H9 (cell line): ENCODE measurements at regions not wholly inside any gene's neighbourhood (a gene's known extent, or its start where the extent isn't known, plus 50 kb on each side); places are given as distances from the start of the nearest gene placed in this dataset.

ENCODE experiments used
- DNase-seq: peaks from one replicate; pipeline ENCODE4 v3.0.0-alpha.2; 2017
- H2AFZ ChIP-seq: one replicate; pipeline ENCODE4 v1.6.1; 2013; ENCODE audit warnings: mild to moderate bottlenecking, low read length, control low read depth, moderate library complexity
- H2AK5ac ChIP-seq: 2 replicates; pipeline ENCODE4 v1.6.1; 2013; ENCODE audit warnings: low read length, control low read depth, mixed read lengths; ENCODE audit not compliant: insufficient read length
- H2BK120ac ChIP-seq: one replicate; pipeline ENCODE4 v1.6.1; 2013; ENCODE audit warnings: low read depth, mild to moderate bottlenecking, low read length, control low read depth, inconsistent platforms; ENCODE audit not compliant: poor library complexity, severe bottlenecking
- H2BK12ac ChIP-seq: 2 replicates; pipeline ENCODE4 v1.6.1; 2013; ENCODE audit warnings: low read length, control low read depth, mixed read lengths, low read depth; ENCODE audit not compliant: insufficient read length
- H2BK15ac ChIP-seq: 2 replicates; pipeline ENCODE4 v1.6.1; 2013; ENCODE audit warnings: low read depth, low read length, control low read depth
- H2BK20ac ChIP-seq: one replicate; pipeline ENCODE4 v1.6.1; 2013; ENCODE audit warnings: low read depth, mild to moderate bottlenecking, low read length, control low read depth, inconsistent platforms; ENCODE audit not compliant: poor library complexity, severe bottlenecking
- H2BK5ac ChIP-seq: 2 replicates; pipeline ENCODE4 v1.6.1; 2013; ENCODE audit warnings: low read length, control low read depth, mixed read lengths; ENCODE audit not compliant: insufficient read length
- H3K14ac ChIP-seq: 2 replicates; pipeline ENCODE4 v1.6.1; 2013; ENCODE audit warnings: low read length, control low read depth; ENCODE audit not compliant: insufficient read depth
- H3K18ac ChIP-seq: 2 replicates; pipeline ENCODE4 v1.6.1; 2013; ENCODE audit warnings: low read depth, mild to moderate bottlenecking, mixed read lengths, low read length, control low read depth; ENCODE audit not compliant: insufficient read length
- H3K23ac ChIP-seq: 2 replicates; pipeline ENCODE4 v1.6.1; 2013; ENCODE audit warnings: low read length, control low read depth, mixed read lengths, low read depth; ENCODE audit not compliant: insufficient read length
- H3K23me2 ChIP-seq: 2 replicates; pipeline ENCODE4 v1.6.1; 2013; ENCODE audit warnings: low read depth, mild to moderate bottlenecking, mixed read lengths, low read length, control low read depth; ENCODE audit not compliant: insufficient read length, poor library complexity, severe bottlenecking
- H3K27ac ChIP-seq: 2 replicates; pipeline ENCODE4 v1.5.1; 2013; ENCODE audit warnings: low read length, control low read depth, mixed read lengths, low read depth; ENCODE audit not compliant: insufficient read length
- H3K27me3 ChIP-seq: 2 replicates; pipeline ENCODE4 v1.6.1; 2013; ENCODE audit warnings: low read length, control low read depth, inconsistent platforms; ENCODE audit not compliant: insufficient read depth
- H3K4ac ChIP-seq: 2 replicates; pipeline ENCODE4 v1.6.1; 2013; ENCODE audit warnings: low read depth, mild to moderate bottlenecking, control low read depth, inconsistent platforms, low read length, moderate library complexity
- H3K4me1 ChIP-seq: 2 replicates; pipeline ENCODE4 v1.6.1; 2013; ENCODE audit warnings: low read length, control low read depth, inconsistent platforms; ENCODE audit not compliant: insufficient read depth
- H3K4me2 ChIP-seq: 2 replicates; pipeline ENCODE4 v1.6.1; 2013; ENCODE audit warnings: low read length, control low read depth, mixed read lengths; ENCODE audit not compliant: insufficient read length, insufficient read depth
- H3K56ac ChIP-seq: 2 replicates; pipeline ENCODE4 v1.6.1; 2013; ENCODE audit warnings: low read depth, mild to moderate bottlenecking, mixed read lengths, low read length, control low read depth; ENCODE audit not compliant: insufficient read length
- H3K79me1 ChIP-seq: 2 replicates; pipeline ENCODE4 v1.6.1; 2013; ENCODE audit warnings: low read depth, mild to moderate bottlenecking, moderate library complexity, low read length, control low read depth, inconsistent platforms; ENCODE audit not compliant: insufficient read depth, poor library complexity, severe bottlenecking
- H3K79me2 ChIP-seq: 2 replicates; pipeline ENCODE4 v1.6.1; 2013; ENCODE audit warnings: low read length, control low read depth, inconsistent platforms; ENCODE audit not compliant: insufficient read depth
- H3K9ac ChIP-seq: 2 replicates; pipeline ENCODE4 v1.6.1; 2013; ENCODE audit warnings: low read length, control low read depth, mixed read lengths; ENCODE audit not compliant: insufficient read length; ENCODE audit errors: extremely low read depth
- H3K9me3 ChIP-seq: one replicate; pipeline ENCODE4 v1.6.1; 2013; ENCODE audit warnings: low read depth, low read length, inconsistent platforms; ENCODE audit not compliant: control insufficient read depth
- H3T11ph ChIP-seq: one replicate; pipeline ENCODE4 v1.6.1; 2013; ENCODE audit warnings: mild to moderate bottlenecking, low read length, control low read depth, inconsistent platforms
- H4K20me1 ChIP-seq: one replicate; pipeline ENCODE4 v1.6.1; 2013; ENCODE audit not compliant: control insufficient read depth, insufficient read length, insufficient read depth
- H4K5ac ChIP-seq: 2 replicates; pipeline ENCODE4 v1.6.1; 2013; ENCODE audit warnings: low read depth, mild to moderate bottlenecking, mixed read lengths, low read length, control low read depth; ENCODE audit not compliant: insufficient read length
- H4K8ac ChIP-seq: replicated peaks from 2 replicates; pipeline ENCODE4 v1.6.1; 2013; ENCODE audit warnings: low read length, control low read depth, mixed read lengths, low read depth; ENCODE audit not compliant: insufficient read length
- H4K91ac ChIP-seq: 2 replicates; pipeline ENCODE4 v1.6.1; 2013; ENCODE audit warnings: low read depth, mild to moderate bottlenecking, moderate library complexity, mixed read lengths, low read length, control low read depth; ENCODE audit not compliant: insufficient read length
- H3K27ac Mint-ChIP-seq, 3 experiments: 2 replicates in 2 of 3; 3 replicates in 1 of 3; pipeline ENCODE4 v1.8.0; 2020 to 2021; ENCODE audit warnings: mixed read lengths in 3 of 3, mild to moderate bottlenecking in 1 of 3, moderate library complexity in 1 of 3
- H3K27me3 Mint-ChIP-seq: 2 replicates; pipeline ENCODE4 v1.8.0; 2021; ENCODE audit warnings: low read depth, mild to moderate bottlenecking, moderate library complexity, mixed read lengths
- H3K36me3 Mint-ChIP-seq, 3 experiments: 2 replicates in 2 of 3; 3 replicates in 1 of 3; pipeline ENCODE4 v1.8.0; 2020 to 2021; ENCODE audit warnings: low read depth in 3 of 3, mixed read lengths in 3 of 3; ENCODE audit not compliant: insufficient read depth in 1 of 3
- H3K4me1 Mint-ChIP-seq, 2 experiments: 2 replicates each; pipeline ENCODE4 v1.8.0; 2020; ENCODE audit warnings: mixed read lengths in 2 of 2
- H3K4me3 Mint-ChIP-seq, 2 experiments: 2 replicates in 1 of 2; 3 replicates in 1 of 2; pipeline ENCODE4 v1.8.0; 2020 to 2021; ENCODE audit warnings: mild to moderate bottlenecking in 2 of 2, mixed read lengths in 2 of 2, moderate library complexity in 1 of 2
- H3K9me3 Mint-ChIP-seq, 2 experiments: 2 replicates in 1 of 2; 3 replicates in 1 of 2; pipeline ENCODE4 v1.8.0; 2020; ENCODE audit warnings: mild to moderate bottlenecking in 2 of 2, mixed read lengths in 2 of 2, moderate library complexity in 1 of 2
- WGBS: extraction: QIAGEN DNeasy Blood & Tissue Kit; methylation state at CpG from one replicate; pipeline ENCODE4 v1.1.7; 2013; ENCODE audit warnings: missing lambda C conversion rate, low lambda C conversion rate, mixed read lengths; ENCODE audit not compliant: insufficient read length; ENCODE audit errors: extremely low coverage; 5-methylcytosine and 5-hydroxymethylcytosine counted together
- TF ChIP-seq, protein P1 (sequence below): fragments of 200-600 bp; sonication (generic); conservative IDR thresholded peaks from 3 replicates; pipeline ENCODE4 v1.8.0; 2021; ENCODE audit warnings: antibody characterized with exemption, mild to moderate bottlenecking

DNA sequence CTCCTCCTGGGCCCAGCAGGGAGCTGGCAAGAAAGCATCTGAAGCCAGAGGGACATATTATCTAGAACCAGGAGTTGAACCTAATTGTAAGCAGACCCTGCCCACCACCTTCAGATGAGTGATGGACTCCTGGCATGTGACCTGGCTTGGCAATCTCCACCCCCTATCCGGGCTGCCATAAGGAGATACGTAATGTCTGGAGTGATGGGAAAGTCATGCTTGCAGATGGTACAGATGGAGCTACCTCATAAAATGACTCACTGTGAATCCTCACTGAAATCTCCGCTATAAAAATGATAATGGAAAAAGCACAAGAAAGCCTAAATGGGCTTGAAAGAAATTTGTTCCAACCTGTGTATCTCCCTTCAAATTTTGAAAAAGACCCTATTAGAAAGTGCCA is 157.5 kb downstream of the DMRT2 start:
- no peak overlapping the region for H3K27ac ChIP-seq
- Mint-ChIP-seq H3K4me1 (no peaks in the 10 kb centered on the region), H3K27me3 (no peaks in the 10 kb centered on the region), H3K27ac (no peak overlapping the region), H3K9me3 (peaks cover 2 to 26% of the 10 kb centered on the region in 2 experiments; a peak in 4 of 5 replicates), H3K36me3 (peaks cover 0 to 2% (median 0%) of the 10 kb centered on the region in 3 experiments; a peak in 1 of 7 replicates), H3K4me3 (no peak overlapping the region)
- no peaks in the 10 kb centered on the region for H3K27me3 ChIP-seq
- no peaks in the 10 kb centered on the region for H3K79me2 ChIP-seq
- DNase-seq = no peak
- TF ChIP-seq, protein P1, sequence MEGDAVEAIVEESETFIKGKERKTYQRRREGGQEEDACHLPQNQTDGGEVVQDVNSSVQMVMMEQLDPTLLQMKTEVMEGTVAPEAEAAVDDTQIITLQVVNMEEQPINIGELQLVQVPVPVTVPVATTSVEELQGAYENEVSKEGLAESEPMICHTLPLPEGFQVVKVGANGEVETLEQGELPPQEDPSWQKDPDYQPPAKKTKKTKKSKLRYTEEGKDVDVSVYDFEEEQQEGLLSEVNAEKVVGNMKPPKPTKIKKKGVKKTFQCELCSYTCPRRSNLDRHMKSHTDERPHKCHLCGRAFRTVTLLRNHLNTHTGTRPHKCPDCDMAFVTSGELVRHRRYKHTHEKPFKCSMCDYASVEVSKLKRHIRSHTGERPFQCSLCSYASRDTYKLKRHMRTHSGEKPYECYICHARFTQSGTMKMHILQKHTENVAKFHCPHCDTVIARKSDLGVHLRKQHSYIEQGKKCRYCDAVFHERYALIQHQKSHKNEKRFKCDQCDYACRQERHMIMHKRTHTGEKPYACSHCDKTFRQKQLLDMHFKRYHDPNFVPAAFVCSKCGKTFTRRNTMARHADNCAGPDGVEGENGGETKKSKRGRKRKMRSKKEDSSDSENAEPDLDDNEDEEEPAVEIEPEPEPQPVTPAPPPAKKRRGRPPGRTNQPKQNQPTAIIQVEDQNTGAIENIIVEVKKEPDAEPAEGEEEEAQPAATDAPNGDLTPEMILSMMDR = no peak
- H2BK12ac ChIP-seq = no peak overlapping the region
- H3K14ac ChIP-seq = no peak overlapping the region
- no peak overlapping the region for H3T11ph ChIP-seq
- no peak overlapping the region for H3K18ac ChIP-seq
- H2BK120ac ChIP-seq = no peak overlapping the region
- no peak overlapping the region for H4K5ac ChIP-seq
- H3K4me1 ChIP-seq = no peaks in the 10 kb centered on the region
- no peak overlapping the region for H3K4ac ChIP-seq
- no peak overlapping the region for H3K4me2 ChIP-seq
- H2BK20ac ChIP-seq = no peak overlapping the region
- no peak overlapping the region for H3K23ac ChIP-seq
- no peak overlapping the region for H2BK15ac ChIP-seq
- H4K91ac ChIP-seq = no peak overlapping the region
- no peak overlapping the region for H2AFZ ChIP-seq
- peaks cover 15% of the 10 kb centered on the region for H3K9me3 ChIP-seq
- no peak overlapping the region for H3K56ac ChIP-seq
- no peaks in the 10 kb centered on the region for H3K23me2 ChIP-seq
- H4K8ac ChIP-seq = no peak overlapping the region
- no peaks in the 10 kb centered on the region for H3K79me1 ChIP-seq
- no CpG with 5 or more reads among the region's 3 CpGs for WGBS
- H2AK5ac ChIP-seq = no peak overlapping the region
- H2BK5ac ChIP-seq = no peak overlapping the region
- H3K9ac ChIP-seq = no peak overlapping the region
- H4K20me1 ChIP-seq = no peaks in the 10 kb centered on the region
